ENCODE measurements at regions not wholly inside any gene's neighbourhood (a gene's known extent, or its start where the extent isn't known, plus 50 kb on each side); places are given as distances from the start of the nearest gene placed in this dataset.

GRCh38 chr1:57945045-57945444 is 521.2 kb upstream of the DAB1 start:
- H3K36me3 ChIP-seq (ENCODE audit: insufficient read depth, low read length): no peaks in the 10 kb centered on the region
- H3K4me3 ChIP-seq (ENCODE audit: low read length): no peak overlapping the region
- H3K4me1 ChIP-seq (ENCODE audit: low read length): no peaks in the 10 kb centered on the region
- H4K20me1 ChIP-seq (ENCODE audit: insufficient read depth, low read depth, low read length): no peaks in the 10 kb centered on the region
- no peaks in the 10 kb centered on the region for H3K9me3 ChIP-seq (ENCODE audit: low read length)
- H3K9ac ChIP-seq (ENCODE audit: low read length): no peak overlapping the region
- no peaks in the 10 kb centered on the region for H3K9me2 ChIP-seq (replicated peaks; ENCODE audit: insufficient read depth, low read length)
- no peaks in the 10 kb centered on the region for H3K27me3 ChIP-seq (ENCODE audit: low read length)
- DNase-seq: no peak
- H3K27ac ChIP-seq (ENCODE audit: low read length): no peak overlapping the region
- no peak overlapping the region for H3K4me2 ChIP-seq (ENCODE audit: low read depth, low read length, poor library complexity, severe bottlenecking)
- H2AFZ ChIP-seq (ENCODE audit: low read length): no peak overlapping the region
- H3K79me2 ChIP-seq (ENCODE audit: low read length): no peaks in the 10 kb centered on the region

GRCh38 chr1:57943365-57943764 is 519.5 kb upstream of the DAB1 start:
- Histone ChIP-seq H3K4me3 (ENCODE audit: low read length) (no peak overlapping the region), H3K4me2 (ENCODE audit: low read depth, low read length, poor library complexity, severe bottlenecking) (no peak overlapping the region), H3K27ac (ENCODE audit: low read length) (no peak overlapping the region), H3K9me2 (replicated peaks; ENCODE audit: insufficient read depth, low read length) (no peaks in the 10 kb centered on the region), H3K36me3 (ENCODE audit: insufficient read depth, low read length) (no peaks in the 10 kb centered on the region), H3K27me3 (ENCODE audit: low read length) (no peaks in the 10 kb centered on the region), H3K79me2 (ENCODE audit: low read length) (no peaks in the 10 kb centered on the region), H3K9ac (ENCODE audit: low read length) (no peak overlapping the region), H4K20me1 (ENCODE audit: insufficient read depth, low read depth, low read length) (no peaks in the 10 kb centered on the region), H2AFZ (ENCODE audit: low read length) (no peak overlapping the region), H3K4me1 (ENCODE audit: low read length) (no peaks in the 10 kb centered on the region), H3K9me3 (ENCODE audit: low read length) (no peaks in the 10 kb centered on the region)
- no peak for DNase-seq

GRCh38 chr1:57934745-57935144 is 510.9 kb upstream of the DAB1 start:
- Histone ChIP-seq H3K4me2 (ENCODE audit: low read depth, low read length, poor library complexity, severe bottlenecking) (no peak overlapping the region), H4K20me1 (ENCODE audit: insufficient read depth, low read depth, low read length) (no peaks in the 10 kb centered on the region), H3K79me2 (ENCODE audit: low read length) (no peaks in the 10 kb centered on the region), H3K4me3 (ENCODE audit: low read length) (no peak overlapping the region), H3K4me1 (ENCODE audit: low read length) (no peaks in the 10 kb centered on the region), H3K27ac (ENCODE audit: low read length) (no peak overlapping the region), H2AFZ (ENCODE audit: low read length) (no peak overlapping the region), H3K9me3 (ENCODE audit: low read length) (no peaks in the 10 kb centered on the region), H3K9me2 (replicated peaks; ENCODE audit: insufficient read depth, low read length) (no peaks in the 10 kb centered on the region), H3K36me3 (ENCODE audit: insufficient read depth, low read length) (no peaks in the 10 kb centered on the region), H3K9ac (ENCODE audit: low read length) (no peak overlapping the region), H3K27me3 (ENCODE audit: low read length) (no peaks in the 10 kb centered on the region)
- no peak for DNase-seq

- Histone ChIP-seq H3K27me3 (ENCODE audit: low read length) (no peaks in the 10 kb centered on the region), H3K36me3 (ENCODE audit: insufficient read depth, low read length) (no peaks in the 10 kb centered on the region), H2AFZ (ENCODE audit: low read length) (no peak overlapping the region), H3K9me3 (ENCODE audit: low read length) (no peaks in the 10 kb centered on the region), H3K4me2 (ENCODE audit: low read depth, low read length, poor library complexity, severe bottlenecking) (peak overlapping the region; percentile 48), H3K4me3 (ENCODE audit: low read length) (no peak overlapping the region; the same call in 1 of the 2 replicates), H3K27ac (ENCODE audit: low read length) (peak overlapping the region; percentile 87), H3K9me2 (replicated peaks; ENCODE audit: insufficient read depth, low read length) (no peaks in the 10 kb centered on the region), H4K20me1 (ENCODE audit: insufficient read depth, low read depth, low read length) (no peaks in the 10 kb centered on the region), H3K4me1 (ENCODE audit: low read length) (peaks cover 57% of the 10 kb centered on the region), H3K79me2 (ENCODE audit: low read length) (no peaks in the 10 kb centered on the region), H3K9ac (ENCODE audit: low read length) (no peak overlapping the region)
- DNase-seq: peak; percentile 89
Measured at GRCh38 chr1:57927003-57927402, 503.1 kb upstream of the DAB1 start.

- H3K9me3 ChIP-seq (ENCODE audit: low read length): no peaks in the 10 kb centered on the region
- H3K4me3 ChIP-seq (ENCODE audit: low read length): peak overlapping the region; percentile 14; the same call in 1 of the 2 replicates
- peak overlapping the region; percentile 48 for H3K4me2 ChIP-seq (ENCODE audit: low read depth, low read length, poor library complexity, severe bottlenecking)
- H4K20me1 ChIP-seq (ENCODE audit: insufficient read depth, low read depth, low read length): no peaks in the 10 kb centered on the region
- H3K9ac ChIP-seq (ENCODE audit: low read length): no peak overlapping the region
- peaks cover 65% of the 10 kb centered on the region for H3K4me1 ChIP-seq (ENCODE audit: low read length)
- peak overlapping the region; percentile 87 for H3K27ac ChIP-seq (ENCODE audit: low read length)
- DNase-seq: peak; percentile 62
- no peaks in the 10 kb centered on the region for H3K79me2 ChIP-seq (ENCODE audit: low read length)
- H3K9me2 ChIP-seq (replicated peaks; ENCODE audit: insufficient read depth, low read length): no peaks in the 10 kb centered on the region
- H2AFZ ChIP-seq (ENCODE audit: low read length): no peak overlapping the region
- no peaks in the 10 kb centered on the region for H3K36me3 ChIP-seq (ENCODE audit: insufficient read depth, low read length)
- no peaks in the 10 kb centered on the region for H3K27me3 ChIP-seq (ENCODE audit: low read length)
Measured at GRCh38 chr1:57926025-57926552, 502.2 kb upstream of the DAB1 start.

- no peaks in the 10 kb centered on the region for H3K9me2 ChIP-seq (replicated peaks; ENCODE audit: insufficient read depth, low read length)
- H3K4me3 ChIP-seq (ENCODE audit: low read length): no peak overlapping the region
- no peaks in the 10 kb centered on the region for H3K9me3 ChIP-seq (ENCODE audit: low read length)
- H3K27me3 ChIP-seq (ENCODE audit: low read length): no peaks in the 10 kb centered on the region
- peak overlapping the region; percentile 48 for H3K4me2 ChIP-seq (ENCODE audit: low read depth, low read length, poor library complexity, severe bottlenecking)
- peak overlapping the region; percentile 87 for H3K27ac ChIP-seq (ENCODE audit: low read length)
- peaks cover 65% of the 10 kb centered on the region for H3K4me1 ChIP-seq (ENCODE audit: low read length)
- no peak overlapping the region for H2AFZ ChIP-seq (ENCODE audit: low read length)
- H4K20me1 ChIP-seq (ENCODE audit: insufficient read depth, low read depth, low read length): no peaks in the 10 kb centered on the region
- H3K36me3 ChIP-seq (ENCODE audit: insufficient read depth, low read length): no peaks in the 10 kb centered on the region
- H3K79me2 ChIP-seq (ENCODE audit: low read length): no peaks in the 10 kb centered on the region
- no peak overlapping the region for H3K9ac ChIP-seq (ENCODE audit: low read length)
- DNase-seq: peak; percentile 73
Measured at GRCh38 chr1:57925226-57925625, 501.4 kb upstream of the DAB1 start.

GRCh38 chr1:57922130-57922529 is 498.3 kb upstream of the DAB1 start:
- Histone ChIP-seq H4K20me1 (ENCODE audit: insufficient read depth, low read depth, low read length) (no peaks in the 10 kb centered on the region), H3K27me3 (ENCODE audit: low read length) (no peaks in the 10 kb centered on the region), H3K4me3 (ENCODE audit: low read length) (no peak overlapping the region), H3K4me2 (ENCODE audit: low read depth, low read length, poor library complexity, severe bottlenecking) (no peak overlapping the region), H2AFZ (ENCODE audit: low read length) (no peak overlapping the region), H3K9me2 (replicated peaks; ENCODE audit: insufficient read depth, low read length) (no peaks in the 10 kb centered on the region), H3K79me2 (ENCODE audit: low read length) (no peaks in the 10 kb centered on the region), H3K27ac (ENCODE audit: low read length) (no peak overlapping the region), H3K4me1 (ENCODE audit: low read length) (peaks cover 47% of the 10 kb centered on the region), H3K36me3 (ENCODE audit: insufficient read depth, low read length) (no peaks in the 10 kb centered on the region), H3K9ac (ENCODE audit: low read length) (no peak overlapping the region), H3K9me3 (ENCODE audit: low read length) (no peaks in the 10 kb centered on the region)
- no peak for DNase-seq

GRCh38 chr1:57916041-57916440 is 492.2 kb upstream of the DAB1 start:
- H3K4me2 ChIP-seq (ENCODE audit: low read depth, low read length, poor library complexity, severe bottlenecking): no peak overlapping the region
- no peaks in the 10 kb centered on the region for H3K9me3 ChIP-seq (ENCODE audit: low read length)
- no peak overlapping the region for H3K9ac ChIP-seq (ENCODE audit: low read length)
- H2AFZ ChIP-seq (ENCODE audit: low read length): no peak overlapping the region
- H3K27ac ChIP-seq (ENCODE audit: low read length): no peak overlapping the region
- no peaks in the 10 kb centered on the region for H3K79me2 ChIP-seq (ENCODE audit: low read length)
- H3K36me3 ChIP-seq (ENCODE audit: insufficient read depth, low read length): no peaks in the 10 kb centered on the region
- DNase-seq: no peak
- H3K4me1 ChIP-seq (ENCODE audit: low read length): peaks cover 8% of the 10 kb centered on the region; the same call in 1 of the 2 replicates
- no peak overlapping the region for H3K4me3 ChIP-seq (ENCODE audit: low read length)
- no peaks in the 10 kb centered on the region for H3K27me3 ChIP-seq (ENCODE audit: low read length)
- no peaks in the 10 kb centered on the region for H4K20me1 ChIP-seq (ENCODE audit: insufficient read depth, low read depth, low read length)
- no peaks in the 10 kb centered on the region for H3K9me2 ChIP-seq (replicated peaks; ENCODE audit: insufficient read depth, low read length)

- no peaks in the 10 kb centered on the region for H3K79me2 ChIP-seq (ENCODE audit: low read length)
- H3K36me3 ChIP-seq (ENCODE audit: insufficient read depth, low read length): no peaks in the 10 kb centered on the region
- H3K9ac ChIP-seq (ENCODE audit: low read length): no peak overlapping the region
- no peak overlapping the region for H2AFZ ChIP-seq (ENCODE audit: low read length)
- no peaks in the 10 kb centered on the region for H4K20me1 ChIP-seq (ENCODE audit: insufficient read depth, low read depth, low read length)
- H3K27me3 ChIP-seq (ENCODE audit: low read length): no peaks in the 10 kb centered on the region
- no peak overlapping the region for H3K4me2 ChIP-seq (ENCODE audit: low read depth, low read length, poor library complexity, severe bottlenecking)
- H3K4me1 ChIP-seq (ENCODE audit: low read length): peaks cover 8% of the 10 kb centered on the region; the same call in 1 of the 2 replicates
- H3K27ac ChIP-seq (ENCODE audit: low read length): no peak overlapping the region
- H3K9me2 ChIP-seq (replicated peaks; ENCODE audit: insufficient read depth, low read length): no peaks in the 10 kb centered on the region
- H3K9me3 ChIP-seq (ENCODE audit: low read length): no peaks in the 10 kb centered on the region
- no peak for DNase-seq
- H3K4me3 ChIP-seq (ENCODE audit: low read length): no peak overlapping the region
Measured at GRCh38 chr1:57911427-57911826, 487.6 kb upstream of the DAB1 start.
